ENCODE measurements at regions not wholly inside any gene's neighbourhood (a gene's known extent, or its start where the extent isn't known, plus 50 kb on each side); places are given as distances from the start of the nearest gene placed in this dataset.

GRCh38 chr17:73724341-73724740 is 80.1 kb upstream of the SDK2 start:
- no peak for DNase-seq (ENCODE audit: low read depth in 2 of 2)

GRCh38 chr17:73724990-73725389 is 80.7 kb upstream of the SDK2 start:
- DNase-seq (ENCODE audit: low read depth in 2 of 2): no peak

- no peak for DNase-seq (ENCODE audit: low read depth in 2 of 2)
These were observed 81.7 kb upstream of the SDK2 start for GRCh38 chr17:73725794-73726515.

- no peak for DNase-seq (ENCODE audit: low read depth in 2 of 2)
These were observed 83.7 kb upstream of the SDK2 start for GRCh38 chr17:73727941-73728340.

GRCh38 chr17:73729101-73729500 is 84.9 kb upstream of the SDK2 start:
- DNase-seq (ENCODE audit: low read depth in 2 of 2): no peak

- no peak for DNase-seq (ENCODE audit: low read depth in 2 of 2)
These were observed 87.5 kb upstream of the SDK2 start for GRCh38 chr17:73731733-73732132.

GRCh38 chr17:73733517-73733916 is 89.3 kb upstream of the SDK2 start:
- DNase-seq (ENCODE audit: low read depth in 2 of 2): no peak

GRCh38 chr17:73735245-73735644 is 91.0 kb upstream of the SDK2 start:
- DNase-seq (ENCODE audit: low read depth in 2 of 2): no peak

- no peak for DNase-seq (ENCODE audit: low read depth in 2 of 2)
These were observed 94.7 kb upstream of the SDK2 start for GRCh38 chr17:73738751-73739575.

GRCh38 chr17:73740370-73740769 is 96.1 kb upstream of the SDK2 start:
- DNase-seq (ENCODE audit: low read depth in 2 of 2): no peak

GRCh38 chr17:73742948-73743381 is 98.7 kb upstream of the SDK2 start:
- DNase-seq (ENCODE audit: low read depth in 2 of 2): no peak

- DNase-seq (ENCODE audit: low read depth in 2 of 2): no peak
These were observed 99.4 kb upstream of the SDK2 start for GRCh38 chr17:73743518-73744201.

- DNase-seq (ENCODE audit: low read depth in 2 of 2): no peak
These were observed 100.2 kb upstream of the SDK2 start for GRCh38 chr17:73744411-73744810.

- no peak for DNase-seq (ENCODE audit: low read depth in 2 of 2)
These were observed 102.2 kb upstream of the SDK2 start for GRCh38 chr17:73746314-73747073.

- no peak for DNase-seq (ENCODE audit: low read depth in 2 of 2)
These were observed 103.2 kb upstream of the SDK2 start for GRCh38 chr17:73747221-73748002.

GRCh38 chr17:73748508-73748907 is 104.3 kb upstream of the SDK2 start:
- no peak for DNase-seq (ENCODE audit: low read depth in 2 of 2)

GRCh38 chr17:73749337-73749823 is 105.1 kb upstream of the SDK2 start:
- DNase-seq (ENCODE audit: low read depth in 2 of 2): no peak

- no peak for DNase-seq (ENCODE audit: low read depth in 2 of 2)
These were observed 105.8 kb upstream of the SDK2 start for GRCh38 chr17:73749928-73750605.

GRCh38 chr17:73750975-73751374 is 106.7 kb upstream of the SDK2 start:
- DNase-seq (ENCODE audit: low read depth in 2 of 2): no peak

Measured in stimulated activated CD8-positive, alpha-beta memory T cell treated with anti-CD3 and anti-CD28 coated beads, Interleukin-15, amount 100 ng/mL, for 48 hours (primary cell).